ENCODE measurements at regions not wholly inside any gene's neighbourhood (a gene's known extent, or its start where the extent isn't known, plus 50 kb on each side); places are given as distances from the start of the nearest gene placed in this dataset.
"Not testable (repeated sequence)": the region's sequence is repeated elsewhere in the genome, so short reads cannot be mapped to it uniquely, and the experiment has no call there.

DNA sequence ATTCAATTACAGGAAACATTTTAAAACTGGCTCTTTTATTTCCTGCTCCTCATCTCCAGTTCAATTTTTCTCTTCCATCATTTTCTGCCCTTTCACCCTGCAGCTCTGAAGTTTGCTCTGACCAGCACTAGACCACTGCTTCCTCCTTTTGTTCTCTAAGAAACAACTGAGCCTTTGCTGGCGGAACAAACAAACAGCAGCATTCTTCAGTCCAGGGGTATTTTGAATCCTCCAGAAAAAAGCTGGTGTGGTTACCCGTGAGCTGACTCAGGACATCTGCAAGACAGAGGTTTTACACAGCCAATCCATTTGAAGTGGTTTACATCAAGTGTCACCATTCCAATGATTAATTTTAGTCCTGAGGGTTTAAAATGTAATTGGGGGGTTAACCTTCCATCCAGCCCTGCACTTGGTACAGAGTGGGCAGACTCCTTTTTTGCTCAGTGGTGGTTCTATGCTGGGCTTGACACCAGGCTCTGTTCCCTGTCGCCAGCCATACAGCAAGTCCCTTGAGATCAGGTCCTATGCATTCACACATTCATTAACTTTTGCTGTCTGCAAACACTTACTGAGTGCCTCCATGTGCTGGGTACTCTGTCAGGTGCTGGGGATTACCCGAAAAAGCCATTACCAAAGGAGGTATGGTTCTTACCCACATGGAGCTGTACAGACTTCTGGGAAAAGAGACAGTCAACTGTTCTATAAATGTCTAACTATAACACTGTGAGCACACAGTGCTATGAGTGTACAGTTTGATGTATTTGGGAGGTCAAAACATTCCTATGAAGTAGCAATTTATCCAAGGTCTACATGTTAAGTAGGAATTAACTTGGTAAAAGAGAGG, 909.4 kb upstream of the GYPC start:
- DNase-seq (ENCODE audit: low read depth) = peak; percentile 35
- H3K4me3 ChIP-seq (ENCODE audit: low read depth, low read length) = no peak overlapping the region
- TF ChIP-seq, protein P1, sequence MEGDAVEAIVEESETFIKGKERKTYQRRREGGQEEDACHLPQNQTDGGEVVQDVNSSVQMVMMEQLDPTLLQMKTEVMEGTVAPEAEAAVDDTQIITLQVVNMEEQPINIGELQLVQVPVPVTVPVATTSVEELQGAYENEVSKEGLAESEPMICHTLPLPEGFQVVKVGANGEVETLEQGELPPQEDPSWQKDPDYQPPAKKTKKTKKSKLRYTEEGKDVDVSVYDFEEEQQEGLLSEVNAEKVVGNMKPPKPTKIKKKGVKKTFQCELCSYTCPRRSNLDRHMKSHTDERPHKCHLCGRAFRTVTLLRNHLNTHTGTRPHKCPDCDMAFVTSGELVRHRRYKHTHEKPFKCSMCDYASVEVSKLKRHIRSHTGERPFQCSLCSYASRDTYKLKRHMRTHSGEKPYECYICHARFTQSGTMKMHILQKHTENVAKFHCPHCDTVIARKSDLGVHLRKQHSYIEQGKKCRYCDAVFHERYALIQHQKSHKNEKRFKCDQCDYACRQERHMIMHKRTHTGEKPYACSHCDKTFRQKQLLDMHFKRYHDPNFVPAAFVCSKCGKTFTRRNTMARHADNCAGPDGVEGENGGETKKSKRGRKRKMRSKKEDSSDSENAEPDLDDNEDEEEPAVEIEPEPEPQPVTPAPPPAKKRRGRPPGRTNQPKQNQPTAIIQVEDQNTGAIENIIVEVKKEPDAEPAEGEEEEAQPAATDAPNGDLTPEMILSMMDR (IDR thresholded peaks at IDR 0.05; ENCODE audit: insufficient read depth, low read depth, low read length, missing control alignments) = no peak

DNA sequence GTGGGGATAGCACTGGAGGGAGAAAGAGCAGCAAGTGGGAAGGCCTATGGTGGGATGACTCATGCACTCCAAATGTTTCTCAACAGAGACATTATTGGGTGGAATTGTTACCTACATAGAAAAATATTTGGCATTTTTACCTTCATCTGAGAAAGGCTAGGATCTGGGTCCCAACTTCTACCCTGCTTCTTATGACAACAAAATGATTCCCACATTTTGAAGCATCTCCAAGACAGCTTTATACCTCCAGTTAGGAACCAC, 908.9 kb upstream of the GYPC start:
- H3K4me3 ChIP-seq (ENCODE audit: low read depth, low read length) = no peak overlapping the region
- TF ChIP-seq, protein P1 (IDR thresholded peaks at IDR 0.05; ENCODE audit: insufficient read depth, low read depth, low read length, missing control alignments) = no peak
- no peak for DNase-seq (ENCODE audit: low read depth)

- DNase-seq (ENCODE audit: low read depth) = no peak
- H3K4me3 ChIP-seq (ENCODE audit: low read depth, low read length) = no peak overlapping the region
- TF ChIP-seq, protein P1 (IDR thresholded peaks at IDR 0.05; ENCODE audit: insufficient read depth, low read depth, low read length, missing control alignments) = no peak
These were observed 899.5 kb upstream of the GYPC start for GRCh38 chr2:125756431-125756830.

DNA sequence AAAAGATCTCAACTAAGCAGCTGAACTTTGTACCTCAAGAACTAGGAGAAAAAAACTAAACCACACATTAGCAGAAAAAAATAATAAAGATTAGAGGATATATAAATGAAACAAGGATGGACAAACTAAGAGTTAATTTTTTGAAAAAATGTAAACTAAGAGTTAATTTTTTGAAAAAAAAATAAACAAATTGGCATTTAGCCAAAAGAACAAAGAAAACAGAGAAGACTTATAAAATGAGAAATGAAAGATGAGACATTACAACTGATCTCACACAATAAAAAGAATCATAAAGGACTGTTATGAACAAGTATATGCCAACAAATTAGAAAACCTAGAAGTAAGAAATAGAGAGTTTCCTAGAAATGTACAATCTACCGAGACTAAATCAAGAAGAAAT, 859.2 kb upstream of the GYPC start:
- TF ChIP-seq, protein P1 (IDR thresholded peaks at IDR 0.05; ENCODE audit: insufficient read depth, low read depth, low read length, missing control alignments) = no peak
- DNase-seq (ENCODE audit: low read depth) = no peak
- H3K4me3 ChIP-seq (ENCODE audit: low read depth, low read length) = no peak overlapping the region

DNA sequence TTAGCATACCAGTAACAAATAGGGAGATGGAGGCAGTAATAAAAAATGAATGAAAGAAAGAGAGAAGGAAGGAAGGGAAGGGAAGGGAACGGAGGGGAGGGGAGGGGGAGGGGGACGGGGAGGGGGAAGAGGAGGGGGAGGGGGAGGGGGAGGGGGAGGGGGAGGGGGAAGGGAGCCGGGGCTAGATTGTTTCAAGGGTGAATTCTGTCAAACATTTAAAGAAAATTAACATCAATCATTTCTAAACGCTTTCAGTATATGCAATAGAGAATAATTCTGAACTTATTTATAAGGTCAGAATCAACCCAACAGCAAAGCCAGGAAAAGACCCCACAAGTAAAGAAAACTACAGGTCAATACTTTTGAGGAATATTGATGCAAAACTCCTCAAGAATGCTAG, 858.8 kb upstream of the GYPC start:
- H3K4me3 ChIP-seq (ENCODE audit: low read depth, low read length) = no peak overlapping the region
- TF ChIP-seq, protein P1 (IDR thresholded peaks at IDR 0.05; ENCODE audit: insufficient read depth, low read depth, low read length, missing control alignments) = no peak
- no peak for DNase-seq (ENCODE audit: low read depth)

DNA sequence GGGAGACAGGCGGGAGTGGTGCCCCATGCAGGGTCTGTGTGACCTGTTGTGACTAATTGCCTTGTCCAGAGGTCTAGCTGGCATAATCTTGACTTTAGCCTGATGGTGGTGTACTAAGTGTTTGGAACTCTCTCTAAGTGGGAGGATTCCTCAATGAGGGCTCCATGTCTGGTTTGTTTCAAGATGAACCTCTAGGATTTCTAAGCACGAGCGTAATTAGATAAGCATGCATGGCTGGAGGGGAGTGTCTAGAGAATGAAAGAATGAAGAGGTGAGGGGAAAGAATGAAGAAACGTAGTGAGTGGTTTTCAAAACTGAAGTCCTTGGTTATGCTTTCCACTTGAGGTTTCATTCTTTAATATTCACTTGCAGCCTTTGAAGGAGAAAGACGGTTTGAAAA, 833.2 kb upstream of the GYPC start:
- DNase-seq (ENCODE audit: low read depth) = no peak
- TF ChIP-seq, protein P1 (IDR thresholded peaks at IDR 0.05; ENCODE audit: insufficient read depth, low read depth, low read length, missing control alignments) = no peak
- H3K4me3 ChIP-seq (ENCODE audit: low read depth, low read length) = no peak overlapping the region

GRCh38 chr2:125825781-125826180, 830.2 kb upstream of the GYPC start:
- not testable (repeated sequence) for DNase-seq (ENCODE audit: low read depth)

More at GRCh38 chr2:125825781-125826180, 830.2 kb upstream of the GYPC start:
- not testable (repeated sequence) for H3K4me3 ChIP-seq (ENCODE audit: low read depth, low read length)

Data from GM12865 (cell line).